GM23338 (cell line): ENCODE measurements at regions not wholly inside any gene's neighbourhood (a gene's known extent, or its start where the extent isn't known, plus 50 kb on each side); places are given as distances from the start of the nearest gene placed in this dataset.

Experiments used
- ATAC-seq: fragments of 200-7000 bp; cut with Tn5 transposase; 3 replicates; pipeline ENCODE4 v1.9.1; 2020
- DNase-seq: peaks from one replicate; pipeline ENCODE4 v3.0.0-alpha.2; 2015; ENCODE audit warnings: low spot score
- H2AFZ ChIP-seq: fragments of 200-600 bp; sonication (generic); 2 replicates; pipeline ENCODE4 v1.8.0; 2016; ENCODE audit warnings: antibody characterized with exemption, mild to moderate bottlenecking, moderate library complexity
- H3F3A ChIP-seq: fragments of 200-600 bp; sonication (generic); replicated peaks from 2 replicates; pipeline ENCODE4 v1.8.0; 2017; ENCODE audit warnings: antibody characterized with exemption, mixed run types, low read depth
- H3K27ac ChIP-seq: fragments of 200-600 bp; sonication (generic); 2 replicates; pipeline ENCODE4 v1.6.1; 2016; ENCODE audit warnings: low read depth
- H3K27me3 ChIP-seq: fragments of 200-600 bp; sonication (generic); 2 replicates; pipeline ENCODE4 v1.8.0; 2016; ENCODE audit warnings: mild to moderate bottlenecking, mixed run types, moderate library complexity; ENCODE audit not compliant: insufficient read depth
- H3K36me3 ChIP-seq: fragments of 200-600 bp; sonication (generic); 2 replicates; pipeline ENCODE4 v1.8.0; 2016; ENCODE audit warnings: mild to moderate bottlenecking; ENCODE audit not compliant: insufficient read depth
- H3K4me1 ChIP-seq: fragments of 200-600 bp; sonication (generic); 2 replicates; pipeline ENCODE4 v1.8.0; 2016; ENCODE audit warnings: mild to moderate bottlenecking, moderate library complexity; ENCODE audit not compliant: insufficient read depth
- H3K4me2 ChIP-seq: fragments of 200-600 bp; sonication (generic); 2 replicates; pipeline ENCODE4 v1.7.1; 2017; ENCODE audit warnings: mixed run types
- H3K4me3 ChIP-seq: fragments of 200-600 bp; sonication (generic); 2 replicates; pipeline ENCODE4 v1.6.1; 2016; ENCODE audit warnings: mixed run types
- H3K79me2 ChIP-seq: fragments of 200-600 bp; sonication (generic); replicated peaks from 2 replicates; pipeline ENCODE4 v1.8.0; 2017; ENCODE audit warnings: mild to moderate bottlenecking; ENCODE audit not compliant: insufficient read depth
- H3K9me2 ChIP-seq: fragments of 200-600 bp; sonication (generic); 2 replicates; pipeline ENCODE4 v1.8.0; 2017; ENCODE audit not compliant: insufficient read depth
- H4K20me1 ChIP-seq: fragments of 200-600 bp; sonication (generic); replicated peaks from 2 replicates; pipeline ENCODE4 v1.8.0; 2017; ENCODE audit warnings: mild to moderate bottlenecking; ENCODE audit not compliant: insufficient read depth
- H3K27ac Mint-ChIP-seq: 2 replicates; pipeline ENCODE4 v1.8.0; 2020; ENCODE audit warnings: inconsistent platforms, mild to moderate bottlenecking, moderate library complexity, mixed read lengths
- H3K27me3 Mint-ChIP-seq: 3 replicates; pipeline ENCODE4 v1.8.0; 2022; ENCODE audit warnings: low read depth, mild to moderate bottlenecking, moderate library complexity, mixed read lengths, inconsistent platforms; ENCODE audit not compliant: insufficient read depth, poor library complexity
- H3K36me3 Mint-ChIP-seq: 3 replicates; pipeline ENCODE4 v1.8.0; 2021; ENCODE audit warnings: low read depth, mild to moderate bottlenecking, inconsistent platforms, moderate library complexity, mixed read lengths
- H3K4me1 Mint-ChIP-seq: 3 replicates; pipeline ENCODE4 v1.8.0; 2020; ENCODE audit warnings: mild to moderate bottlenecking, inconsistent platforms, mixed read lengths
- H3K4me3 Mint-ChIP-seq: 3 replicates; pipeline ENCODE4 v1.8.0; 2021; ENCODE audit warnings: moderate library complexity, mild to moderate bottlenecking, inconsistent platforms, mixed read lengths
- H3K9me3 Mint-ChIP-seq: 3 replicates; pipeline ENCODE4 v1.8.0; 2020; ENCODE audit warnings: moderate library complexity, mild to moderate bottlenecking, inconsistent platforms, mixed read lengths
- CREB1 ChIP-seq: fragments of 250-450 bp; sonication (Bioruptor Pico); IDR thresholded peaks from 2 replicates; pipeline ENCODE4 v1.5.0; 2020; ENCODE audit warnings: low read depth, mild to moderate bottlenecking, moderate library complexity
- ZNF114 ChIP-seq: fragments of 250-450 bp; sonication (Bioruptor Pico); IDR thresholded peaks from 2 replicates; pipeline ENCODE4 v1.5.0; 2020; ENCODE audit warnings: mild to moderate bottlenecking, moderate library complexity
- TF ChIP-seq, protein P1 (sequence below): fragments of 250-450 bp; sonication (Bioruptor Pico); IDR thresholded peaks from 2 replicates; pipeline ENCODE4 v1.5.0; 2020; ENCODE audit warnings: mild to moderate bottlenecking, moderate library complexity
- TF ChIP-seq, protein P2 (sequence below): IDR thresholded peaks from one replicate; pipeline ENCODE4 v1.6.1; 2018; ENCODE audit warnings: antibody characterized with exemption; ENCODE audit not compliant: unreplicated experiment
- TF ChIP-seq, protein P3 (sequence below), 2 experiments: fragments of 200-600 bp in 1 of 2; sonication (generic) in 1 of 2; conservative IDR thresholded peaks; 2 replicates each; pipeline versions ENCODE4 v1.5.1 to v1.6.1; 2016 to 2017; ENCODE audit warnings: antibody characterized with exemption in 2 of 2, low read depth in 2 of 2, mild to moderate bottlenecking in 2 of 2, moderate library complexity in 1 of 2

DNA sequence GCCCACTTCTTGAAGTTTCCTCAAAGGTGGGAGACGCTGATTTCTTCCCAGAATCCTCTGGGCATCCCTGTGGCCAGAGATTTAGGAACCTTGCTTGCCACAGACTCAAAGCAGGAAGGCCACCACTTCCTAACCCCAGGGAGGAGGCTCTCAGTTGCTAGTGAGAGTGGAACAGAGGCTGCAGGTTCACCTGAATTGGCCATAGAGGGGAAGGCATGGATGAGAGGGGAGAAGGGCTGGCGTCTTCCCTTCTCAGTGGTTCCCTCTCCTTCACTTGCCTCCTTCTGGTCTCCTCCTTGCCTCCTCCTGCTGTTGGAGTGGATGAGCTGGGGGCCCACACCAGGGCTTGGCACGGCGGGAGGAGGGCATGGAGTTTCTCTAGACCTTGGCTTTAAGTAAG, 185.7 kb downstream of the ADAMTS15 start (continued):
- TF ChIP-seq, protein P1, sequence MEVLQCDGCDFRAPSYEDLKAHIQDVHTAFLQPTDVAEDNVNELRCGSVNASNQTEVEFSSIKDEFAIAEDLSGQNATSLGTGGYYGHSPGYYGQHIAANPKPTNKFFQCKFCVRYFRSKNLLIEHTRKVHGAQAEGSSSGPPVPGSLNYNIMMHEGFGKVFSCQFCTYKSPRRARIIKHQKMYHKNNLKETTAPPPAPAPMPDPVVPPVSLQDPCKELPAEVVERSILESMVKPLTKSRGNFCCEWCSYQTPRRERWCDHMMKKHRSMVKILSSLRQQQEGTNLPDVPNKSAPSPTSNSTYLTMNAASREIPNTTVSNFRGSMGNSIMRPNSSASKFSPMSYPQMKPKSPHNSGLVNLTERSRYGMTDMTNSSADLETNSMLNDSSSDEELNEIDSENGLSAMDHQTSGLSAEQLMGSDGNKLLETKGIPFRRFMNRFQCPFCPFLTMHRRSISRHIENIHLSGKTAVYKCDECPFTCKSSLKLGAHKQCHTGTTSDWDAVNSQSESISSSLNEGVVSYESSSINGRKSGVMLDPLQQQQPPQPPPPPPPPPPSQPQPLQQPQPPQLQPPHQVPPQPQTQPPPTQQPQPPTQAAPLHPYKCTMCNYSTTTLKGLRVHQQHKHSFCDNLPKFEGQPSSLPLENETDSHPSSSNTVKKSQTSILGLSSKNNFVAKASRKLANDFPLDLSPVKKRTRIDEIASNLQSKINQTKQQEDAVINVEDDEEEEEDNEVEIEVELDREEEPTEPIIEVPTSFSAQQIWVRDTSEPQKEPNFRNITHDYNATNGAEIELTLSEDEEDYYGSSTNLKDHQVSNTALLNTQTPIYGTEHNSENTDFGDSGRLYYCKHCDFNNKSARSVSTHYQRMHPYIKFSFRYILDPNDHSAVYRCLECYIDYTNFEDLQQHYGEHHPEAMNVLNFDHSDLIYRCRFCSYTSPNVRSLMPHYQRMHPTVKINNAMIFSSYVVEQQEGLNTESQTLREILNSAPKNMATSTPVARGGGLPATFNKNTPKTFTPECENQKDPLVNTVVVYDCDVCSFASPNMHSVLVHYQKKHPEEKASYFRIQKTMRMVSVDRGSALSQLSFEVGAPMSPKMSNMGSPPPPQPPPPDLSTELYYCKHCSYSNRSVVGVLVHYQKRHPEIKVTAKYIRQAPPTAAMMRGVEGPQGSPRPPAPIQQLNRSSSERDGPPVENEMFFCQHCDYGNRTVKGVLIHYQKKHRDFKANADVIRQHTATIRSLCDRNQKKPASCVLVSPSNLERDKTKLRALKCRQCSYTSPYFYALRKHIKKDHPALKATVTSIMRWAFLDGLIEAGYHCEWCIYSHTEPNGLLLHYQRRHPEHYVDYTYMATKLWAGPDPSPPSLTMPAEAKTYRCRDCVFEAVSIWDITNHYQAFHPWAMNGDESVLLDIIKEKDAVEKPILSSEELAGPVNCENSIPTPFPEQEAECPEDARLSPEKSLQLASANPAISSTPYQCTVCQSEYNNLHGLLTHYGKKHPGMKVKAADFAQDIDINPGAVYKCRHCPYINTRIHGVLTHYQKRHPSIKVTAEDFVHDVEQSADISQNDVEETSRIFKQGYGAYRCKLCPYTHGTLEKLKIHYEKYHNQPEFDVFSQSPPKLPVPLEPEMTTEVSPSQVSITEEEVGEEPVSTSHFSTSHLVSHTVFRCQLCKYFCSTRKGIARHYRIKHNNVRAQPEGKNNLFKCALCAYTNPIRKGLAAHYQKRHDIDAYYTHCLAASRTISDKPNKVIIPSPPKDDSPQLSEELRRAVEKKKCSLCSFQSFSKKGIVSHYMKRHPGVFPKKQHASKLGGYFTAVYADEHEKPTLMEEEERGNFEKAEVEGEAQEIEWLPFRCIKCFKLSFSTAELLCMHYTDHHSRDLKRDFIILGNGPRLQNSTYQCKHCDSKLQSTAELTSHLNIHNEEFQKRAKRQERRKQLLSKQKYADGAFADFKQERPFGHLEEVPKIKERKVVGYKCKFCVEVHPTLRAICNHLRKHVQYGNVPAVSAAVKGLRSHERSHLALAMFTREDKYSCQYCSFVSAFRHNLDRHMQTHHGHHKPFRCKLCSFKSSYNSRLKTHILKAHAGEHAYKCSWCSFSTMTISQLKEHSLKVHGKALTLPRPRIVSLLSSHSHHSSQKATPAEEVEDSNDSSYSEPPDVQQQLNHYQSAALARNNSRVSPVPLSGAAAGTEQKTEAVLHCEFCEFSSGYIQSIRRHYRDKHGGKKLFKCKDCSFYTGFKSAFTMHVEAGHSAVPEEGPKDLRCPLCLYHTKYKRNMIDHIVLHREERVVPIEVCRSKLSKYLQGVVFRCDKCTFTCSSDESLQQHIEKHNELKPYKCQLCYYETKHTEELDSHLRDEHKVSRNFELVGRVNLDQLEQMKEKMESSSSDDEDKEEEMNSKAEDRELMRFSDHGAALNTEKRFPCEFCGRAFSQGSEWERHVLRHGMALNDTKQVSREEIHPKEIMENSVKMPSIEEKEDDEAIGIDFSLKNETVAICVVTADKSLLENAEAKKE: no peak
- TF ChIP-seq, protein P2, sequence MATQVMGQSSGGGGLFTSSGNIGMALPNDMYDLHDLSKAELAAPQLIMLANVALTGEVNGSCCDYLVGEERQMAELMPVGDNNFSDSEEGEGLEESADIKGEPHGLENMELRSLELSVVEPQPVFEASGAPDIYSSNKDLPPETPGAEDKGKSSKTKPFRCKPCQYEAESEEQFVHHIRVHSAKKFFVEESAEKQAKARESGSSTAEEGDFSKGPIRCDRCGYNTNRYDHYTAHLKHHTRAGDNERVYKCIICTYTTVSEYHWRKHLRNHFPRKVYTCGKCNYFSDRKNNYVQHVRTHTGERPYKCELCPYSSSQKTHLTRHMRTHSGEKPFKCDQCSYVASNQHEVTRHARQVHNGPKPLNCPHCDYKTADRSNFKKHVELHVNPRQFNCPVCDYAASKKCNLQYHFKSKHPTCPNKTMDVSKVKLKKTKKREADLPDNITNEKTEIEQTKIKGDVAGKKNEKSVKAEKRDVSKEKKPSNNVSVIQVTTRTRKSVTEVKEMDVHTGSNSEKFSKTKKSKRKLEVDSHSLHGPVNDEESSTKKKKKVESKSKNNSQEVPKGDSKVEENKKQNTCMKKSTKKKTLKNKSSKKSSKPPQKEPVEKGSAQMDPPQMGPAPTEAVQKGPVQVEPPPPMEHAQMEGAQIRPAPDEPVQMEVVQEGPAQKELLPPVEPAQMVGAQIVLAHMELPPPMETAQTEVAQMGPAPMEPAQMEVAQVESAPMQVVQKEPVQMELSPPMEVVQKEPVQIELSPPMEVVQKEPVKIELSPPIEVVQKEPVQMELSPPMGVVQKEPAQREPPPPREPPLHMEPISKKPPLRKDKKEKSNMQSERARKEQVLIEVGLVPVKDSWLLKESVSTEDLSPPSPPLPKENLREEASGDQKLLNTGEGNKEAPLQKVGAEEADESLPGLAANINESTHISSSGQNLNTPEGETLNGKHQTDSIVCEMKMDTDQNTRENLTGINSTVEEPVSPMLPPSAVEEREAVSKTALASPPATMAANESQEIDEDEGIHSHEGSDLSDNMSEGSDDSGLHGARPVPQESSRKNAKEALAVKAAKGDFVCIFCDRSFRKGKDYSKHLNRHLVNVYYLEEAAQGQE: no peak

DNA sequence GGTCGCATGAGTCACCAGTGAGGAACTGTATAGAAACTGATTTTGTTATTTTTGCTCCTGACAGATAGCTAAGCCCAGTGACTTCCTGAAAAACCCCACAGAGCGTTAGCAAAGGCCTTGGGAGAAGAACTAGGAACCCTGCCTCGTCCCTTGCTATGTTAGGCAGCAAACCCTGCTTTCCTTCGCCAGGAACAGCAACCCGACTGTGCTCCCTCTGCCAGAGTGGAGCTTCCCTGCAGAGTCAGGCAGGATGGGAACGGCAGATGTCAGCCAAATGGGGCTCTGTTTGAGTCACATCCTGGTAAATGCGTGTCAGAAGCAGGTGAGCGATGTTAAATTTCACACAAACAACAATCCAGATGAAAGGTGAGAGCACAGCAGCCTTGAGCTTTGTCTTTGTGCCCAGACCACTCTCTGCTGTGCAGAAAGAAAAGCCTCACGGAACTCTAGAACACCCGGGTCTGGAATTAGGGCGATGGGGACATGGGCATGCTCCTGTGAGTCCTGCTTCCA, 186.6 kb downstream of the ADAMTS15 start:
- H2AFZ ChIP-seq: peak overlapping the region; percentile 56
- TF ChIP-seq CREB1 (CRISPR knock-in tag) (no peak), ZNF114 (no peak)
- TF ChIP-seq, protein P3, sequence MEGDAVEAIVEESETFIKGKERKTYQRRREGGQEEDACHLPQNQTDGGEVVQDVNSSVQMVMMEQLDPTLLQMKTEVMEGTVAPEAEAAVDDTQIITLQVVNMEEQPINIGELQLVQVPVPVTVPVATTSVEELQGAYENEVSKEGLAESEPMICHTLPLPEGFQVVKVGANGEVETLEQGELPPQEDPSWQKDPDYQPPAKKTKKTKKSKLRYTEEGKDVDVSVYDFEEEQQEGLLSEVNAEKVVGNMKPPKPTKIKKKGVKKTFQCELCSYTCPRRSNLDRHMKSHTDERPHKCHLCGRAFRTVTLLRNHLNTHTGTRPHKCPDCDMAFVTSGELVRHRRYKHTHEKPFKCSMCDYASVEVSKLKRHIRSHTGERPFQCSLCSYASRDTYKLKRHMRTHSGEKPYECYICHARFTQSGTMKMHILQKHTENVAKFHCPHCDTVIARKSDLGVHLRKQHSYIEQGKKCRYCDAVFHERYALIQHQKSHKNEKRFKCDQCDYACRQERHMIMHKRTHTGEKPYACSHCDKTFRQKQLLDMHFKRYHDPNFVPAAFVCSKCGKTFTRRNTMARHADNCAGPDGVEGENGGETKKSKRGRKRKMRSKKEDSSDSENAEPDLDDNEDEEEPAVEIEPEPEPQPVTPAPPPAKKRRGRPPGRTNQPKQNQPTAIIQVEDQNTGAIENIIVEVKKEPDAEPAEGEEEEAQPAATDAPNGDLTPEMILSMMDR (conservative IDR thresholded peaks at IDR 0.05; ENCODE audit: low read depth in 2 of 2): no peak
- DNase-seq (no peak), ATAC-seq (peak; percentile 60)
- H3K9me2 ChIP-seq: peaks cover 3% of the 10 kb centered on the region; the same call in 1 of the 2 replicates
- H3K27me3 Mint-ChIP-seq: peaks cover 4% of the 10 kb centered on the region
- H3K27ac ChIP-seq: no peak overlapping the region
- no peaks in the 10 kb centered on the region; the same call in 1 of the 2 replicates for H3K36me3 ChIP-seq
- H3K4me1 Mint-ChIP-seq: peaks cover 4% of the 10 kb centered on the region; the same call in 2 of the 3 replicates
- H3K4me1 ChIP-seq: no peaks in the 10 kb centered on the region
- no peaks in the 10 kb centered on the region for H3K36me3 Mint-ChIP-seq
- no peaks in the 10 kb centered on the region for H3K79me2 ChIP-seq
- H3K27me3 ChIP-seq: no peaks in the 10 kb centered on the region
- H3K9me3 Mint-ChIP-seq: no peaks in the 10 kb centered on the region
- H3K4me2 ChIP-seq: no peak overlapping the region
- H3F3A ChIP-seq: no peaks in the 10 kb centered on the region
- no peak overlapping the region for H3K4me3 Mint-ChIP-seq
- H3K4me3 ChIP-seq: no peak overlapping the region
- no peaks in the 10 kb centered on the region for H4K20me1 ChIP-seq
- H3K27ac Mint-ChIP-seq: no peak overlapping the region
